Common myeloid progenitor, CD34-positive (primary cell): ENCODE measurements at regions not wholly inside any gene's neighbourhood (a gene's known extent, or its start where the extent isn't known, plus 50 kb on each side); places are given as distances from the start of the nearest gene placed in this dataset.

Experiments
- CTCF ChIA-PET: fragments of 350-600 bp; sonication (Branson Sonifier 250); formaldehyde crosslinking; loops from one replicate; lab custom pipeline; 2021; ENCODE audit warnings: antibody characterized with exemption; lab: Charles Lee
- POLR2A ChIA-PET: fragments of 350-600 bp; sonication (Branson Sonifier 250); formaldehyde crosslinking; loops from one replicate; lab custom pipeline; 2021; ENCODE audit warnings: antibody characterized with exemption; lab: Charles Lee
- DNase-seq, 3 donors: peaks; one replicate each; pipeline versions ENCODE4 v3.0.0 to v3.0.0-alpha.2; 2013
- H3K27ac ChIP-seq, 2 experiments: 1 replicate in 1 of 2; 2 replicates in 1 of 2; pipeline ENCODE4 v1.7.0; 2013; ENCODE audit warnings: inconsistent platforms in 2 of 2, low read length in 2 of 2, mild to moderate bottlenecking in 2 of 2, low read depth in 1 of 2, moderate library complexity in 1 of 2; ENCODE audit not compliant: severe bottlenecking in 2 of 2, insufficient read depth in 1 of 2, poor library complexity in 1 of 2
- H3K27me3 ChIP-seq, 5 experiments: replicated peaks in 2 of 5; 1 replicate in 3 of 5; 2 replicates in 2 of 5; pipeline versions ENCODE4 v1.6.1 to v1.7.0; 2013; ENCODE audit warnings: low read length in 4 of 5, mild to moderate bottlenecking in 2 of 5, moderate library complexity in 2 of 5, inconsistent platforms in 1 of 5; ENCODE audit not compliant: insufficient read depth in 5 of 5, control insufficient read depth in 4 of 5
- H3K36me3 ChIP-seq, 4 experiments: 1 replicate in 2 of 4; 2 replicates in 2 of 4; pipeline versions ENCODE4 v1.6.1 to v1.7.0; 2013; ENCODE audit warnings: low read length in 3 of 4, control low read depth in 1 of 4, mild to moderate bottlenecking in 1 of 4; ENCODE audit not compliant: control insufficient read depth in 4 of 4, insufficient read depth in 4 of 4
- H3K4me1 ChIP-seq, 4 experiments: 1 replicate in 3 of 4; 2 replicates in 1 of 4; pipeline versions ENCODE4 v1.6.1 to v1.7.1; 2013; ENCODE audit warnings: low read length in 3 of 4, mild to moderate bottlenecking in 3 of 4, control low read depth in 1 of 4, inconsistent platforms in 1 of 4, moderate library complexity in 1 of 4; ENCODE audit not compliant: control insufficient read depth in 4 of 4, insufficient read depth in 4 of 4; ENCODE audit errors: control extremely low read depth in 1 of 4
- H3K4me3 ChIP-seq, 7 experiments: 1 replicate in 4 of 7; 2 replicates in 3 of 7; pipeline versions ENCODE4 v1.5.1 to v1.7.0; 2013; ENCODE audit warnings: mild to moderate bottlenecking in 7 of 7, low read length in 6 of 7, moderate library complexity in 6 of 7, inconsistent platforms in 2 of 7, low read depth in 2 of 7, control low read depth in 1 of 7; ENCODE audit not compliant: insufficient read depth in 4 of 7, control insufficient read depth in 1 of 7; ENCODE audit errors: extremely low read depth in 1 of 7
- H3K9me3 ChIP-seq, 5 experiments: 1 replicate in 4 of 5; 2 replicates in 1 of 5; pipeline versions ENCODE4 v1.6.1 to v1.7.1; 2013; ENCODE audit warnings: low read length in 4 of 5, mild to moderate bottlenecking in 2 of 5, inconsistent platforms in 1 of 5, low read depth in 1 of 5, moderate library complexity in 1 of 5; ENCODE audit not compliant: control insufficient read depth in 4 of 5, insufficient read depth in 2 of 5; ENCODE audit errors: control extremely low read depth in 1 of 5
- WGBS: methylation state at CpG from one replicate; pipeline ENCODE4 v1.1.5; 2013; ENCODE audit not compliant: insufficient coverage; 5-methylcytosine and 5-hydroxymethylcytosine counted together

- no peaks in the 10 kb centered on the region for H3K4me1 ChIP-seq
- H3K4me3 ChIP-seq: no peak overlapping the region
- H3K9me3 ChIP-seq: peaks cover 0 to 2% (median 0%) of the 10 kb centered on the region in 5 experiments
- no peak for DNase-seq
- CTCF ChIA-PET: no interaction called here
- 90% methylated on average over 2 of the region's 3 CpGs for WGBS
- no peak overlapping the region for H3K27ac ChIP-seq
- POLR2A ChIA-PET: no interaction called here
- no peaks in the 10 kb centered on the region for H3K27me3 ChIP-seq
- H3K36me3 ChIP-seq: no peaks in the 10 kb centered on the region
Measured at GRCh38 chr5:4145511-4145910, 549.9 kb downstream of the IRX1 start.

GRCh38 chr5:4148009-4148408 is 552.4 kb downstream of the IRX1 start:
- no peak for DNase-seq
- H3K4me1 ChIP-seq: no peaks in the 10 kb centered on the region
- no peak overlapping the region for H3K27ac ChIP-seq
- H3K27me3 ChIP-seq: no peaks in the 10 kb centered on the region
- ChIA-PET POLR2A (no interaction called here), CTCF (no interaction called here)
- WGBS: 100% methylated on average over 3 of the region's 3 CpGs
- H3K36me3 ChIP-seq: no peaks in the 10 kb centered on the region
- no peak overlapping the region for H3K4me3 ChIP-seq
- H3K9me3 ChIP-seq: peaks cover 0 to 2% (median 0%) of the 10 kb centered on the region in 5 experiments

GRCh38 chr5:4150067-4150466 is 554.4 kb downstream of the IRX1 start:
- Histone ChIP-seq H3K27ac (no peak overlapping the region), H3K27me3 (no peaks in the 10 kb centered on the region), H3K4me3 (no peak overlapping the region), H3K4me1 (no peaks in the 10 kb centered on the region), H3K36me3 (no peaks in the 10 kb centered on the region), H3K9me3 (peaks cover 0 to 1% (median 0%) of the 10 kb centered on the region in 5 experiments)
- CTCF ChIA-PET: no interaction called here
- no peak for DNase-seq
- WGBS: 85% methylated on average over 3 of the region's 3 CpGs
- POLR2A ChIA-PET: no interaction called here

- CTCF ChIA-PET: no interaction called here
- no peak overlapping the region for H3K4me3 ChIP-seq
- no CpG with 5 or more reads among the region's 1 CpG for WGBS
- POLR2A ChIA-PET: no interaction called here
- H3K36me3 ChIP-seq: no peaks in the 10 kb centered on the region
- no peaks in the 10 kb centered on the region for H3K4me1 ChIP-seq
- no peak overlapping the region for H3K27ac ChIP-seq
- H3K9me3 ChIP-seq: peaks cover 0 to 4% (median 0%) of the 10 kb centered on the region in 5 experiments
- no peak for DNase-seq
- H3K27me3 ChIP-seq: no peaks in the 10 kb centered on the region
Measured at GRCh38 chr5:4156153-4156552, 560.5 kb downstream of the IRX1 start.

- ChIA-PET POLR2A (no interaction called here), CTCF (no interaction called here)
- peaks cover 0 to 4% (median 0%) of the 10 kb centered on the region in 5 experiments for H3K9me3 ChIP-seq
- H3K36me3 ChIP-seq: no peaks in the 10 kb centered on the region
- H3K27ac ChIP-seq: no peak overlapping the region
- no peak for DNase-seq
- H3K4me1 ChIP-seq: no peaks in the 10 kb centered on the region
- no peak overlapping the region for H3K4me3 ChIP-seq
- no peaks in the 10 kb centered on the region for H3K27me3 ChIP-seq
Measured at GRCh38 chr5:4156889-4157288, 561.3 kb downstream of the IRX1 start.

- Histone ChIP-seq H3K27ac (no peak overlapping the region), H3K4me3 (no peak overlapping the region), H3K36me3 (no peaks in the 10 kb centered on the region), H3K9me3 (peaks cover 0 to 4% (median 0%) of the 10 kb centered on the region in 5 experiments), H3K4me1 (no peaks in the 10 kb centered on the region), H3K27me3 (no peaks in the 10 kb centered on the region)
- no CpG with 5 or more reads among the region's 3 CpGs for WGBS
- CTCF ChIA-PET: no interaction called here
- DNase-seq: no peak
- POLR2A ChIA-PET: no interaction called here
Measured at GRCh38 chr5:4158750-4159447, 563.3 kb downstream of the IRX1 start.

- ChIA-PET POLR2A (no interaction called here), CTCF (no interaction called here)
- Histone ChIP-seq H3K9me3 (peaks cover 0 to 4% (median 0%) of the 10 kb centered on the region in 5 experiments), H3K4me1 (no peaks in the 10 kb centered on the region), H3K36me3 (no peaks in the 10 kb centered on the region), H3K4me3 (no peak overlapping the region), H3K27ac (no peak overlapping the region), H3K27me3 (no peaks in the 10 kb centered on the region)
- WGBS: 86% methylated on average over 1 of the region's 5 CpGs
- DNase-seq: no peak
Measured at GRCh38 chr5:4159681-4160080, 564.0 kb downstream of the IRX1 start.
